ENCODE measurements at regions not wholly inside any gene's neighbourhood (a gene's known extent, or its start where the extent isn't known, plus 50 kb on each side); places are given as distances from the start of the nearest gene placed in this dataset.
"Not testable (repeated sequence)": the region's sequence is repeated elsewhere in the genome, so short reads cannot be mapped to it uniquely, and the experiment has no call there.

DNA sequence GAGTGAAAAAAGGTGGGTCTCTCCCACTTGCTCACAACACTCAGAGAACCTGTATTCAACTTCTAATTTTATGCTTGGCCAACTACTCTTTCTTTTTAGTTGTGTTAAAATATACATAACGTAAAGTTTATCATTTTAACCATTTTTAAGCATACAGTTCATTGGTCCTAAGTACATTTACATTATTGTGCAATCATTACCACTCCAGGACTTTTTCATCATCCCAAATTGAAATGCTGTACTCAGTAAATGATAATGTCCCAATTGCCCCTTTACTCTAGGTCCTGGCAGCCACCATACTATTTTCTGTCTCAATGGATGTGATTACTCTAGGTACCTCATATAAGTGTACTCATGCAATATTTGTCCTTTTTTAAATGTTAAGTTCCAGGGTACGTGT lies 212.3 kb upstream of the PLXNA2 start:
- H3K27ac Mint-ChIP-seq: no peak overlapping the region
- H3K4me1 Mint-ChIP-seq (ENCODE audit: low read depth): no peaks in the 10 kb centered on the region
- peaks cover 6% of the 10 kb centered on the region for H3K9me3 Mint-ChIP-seq
- no peak overlapping the region for H3K4me3 Mint-ChIP-seq
- H3K36me3 Mint-ChIP-seq (ENCODE audit: low read depth): no peaks in the 10 kb centered on the region
- peaks cover 6% of the 10 kb centered on the region for H3K27me3 Mint-ChIP-seq

DNA sequence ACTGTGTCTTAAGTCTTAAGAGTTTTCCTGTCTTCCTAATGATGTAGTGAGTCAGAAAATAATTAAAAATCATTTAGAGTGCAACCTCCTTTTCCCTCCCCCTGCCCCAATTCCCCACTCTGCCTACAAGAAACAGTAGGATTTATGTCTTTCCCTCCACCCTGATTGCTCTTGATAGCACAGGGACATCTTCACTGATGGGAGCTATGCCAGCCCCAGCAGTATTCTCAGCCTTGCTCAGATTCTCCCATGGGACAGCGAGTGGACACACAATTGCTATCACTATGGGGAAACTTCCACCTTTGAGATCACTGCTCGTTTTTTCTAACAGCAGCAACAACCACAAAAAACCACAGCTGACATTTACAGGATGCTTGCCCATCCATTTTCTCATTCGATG lies 216.6 kb upstream of the PLXNA2 start:
- no peak overlapping the region for H3K27ac Mint-ChIP-seq
- no peak overlapping the region for H3K4me3 Mint-ChIP-seq
- peaks cover 6% of the 10 kb centered on the region for H3K9me3 Mint-ChIP-seq
- peaks cover 12% of the 10 kb centered on the region for H3K27me3 Mint-ChIP-seq
- no peaks in the 10 kb centered on the region for H3K36me3 Mint-ChIP-seq (ENCODE audit: low read depth)
- H3K4me1 Mint-ChIP-seq (ENCODE audit: low read depth): no peaks in the 10 kb centered on the region

DNA sequence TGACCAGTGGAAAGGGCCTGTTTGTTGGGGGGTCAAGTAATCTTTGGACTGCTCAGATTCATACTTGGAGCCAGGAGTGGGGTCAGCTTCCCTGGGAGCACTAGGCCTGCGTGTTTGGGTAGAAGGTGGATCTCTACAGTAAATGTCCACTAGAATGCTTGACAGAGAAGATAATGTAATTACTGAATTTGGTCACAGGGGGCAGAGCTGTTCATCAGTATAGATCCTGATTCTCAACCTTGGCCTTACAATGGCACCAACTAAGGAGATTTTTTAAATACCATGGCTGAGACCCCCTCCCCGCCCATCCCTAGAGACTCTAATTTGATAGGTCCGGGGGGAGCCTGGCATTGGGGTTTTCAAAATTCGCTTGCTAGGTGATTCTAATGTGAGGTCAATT lies 217.5 kb upstream of the PLXNA2 start:
- Mint-ChIP-seq H3K36me3 (ENCODE audit: low read depth) (no peaks in the 10 kb centered on the region), H3K27ac (no peak overlapping the region), H3K4me3 (no peak overlapping the region), H3K27me3 (peaks cover 12% of the 10 kb centered on the region), H3K4me1 (ENCODE audit: low read depth) (no peaks in the 10 kb centered on the region), H3K9me3 (peaks cover 6% of the 10 kb centered on the region)

DNA sequence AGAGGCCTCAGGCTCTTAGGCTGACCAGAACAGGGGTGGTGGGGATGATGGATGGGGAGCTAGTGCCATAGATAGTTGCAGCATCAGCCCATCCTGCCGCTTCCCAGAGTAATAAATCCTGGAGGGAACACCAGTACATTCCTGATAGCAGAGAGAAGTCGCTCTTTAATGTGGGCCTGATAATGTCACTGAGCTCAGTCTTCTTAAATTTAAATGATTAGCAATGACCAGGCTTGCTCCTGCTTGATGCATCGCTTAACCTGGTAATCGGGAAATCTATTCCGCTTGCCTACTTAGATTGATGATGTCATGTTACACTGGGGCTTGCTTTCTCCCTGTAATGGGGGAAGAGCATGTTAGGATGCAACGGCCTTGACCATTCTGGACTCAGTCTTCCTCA lies 218.6 kb upstream of the PLXNA2 start:
- H3K9me3 Mint-ChIP-seq: no peaks in the 10 kb centered on the region
- H3K4me3 Mint-ChIP-seq: no peak overlapping the region
- no peak overlapping the region for H3K27ac Mint-ChIP-seq
- no peaks in the 10 kb centered on the region for H3K36me3 Mint-ChIP-seq (ENCODE audit: low read depth)
- H3K4me1 Mint-ChIP-seq (ENCODE audit: low read depth): no peaks in the 10 kb centered on the region
- H3K27me3 Mint-ChIP-seq: peaks cover 20% of the 10 kb centered on the region

DNA sequence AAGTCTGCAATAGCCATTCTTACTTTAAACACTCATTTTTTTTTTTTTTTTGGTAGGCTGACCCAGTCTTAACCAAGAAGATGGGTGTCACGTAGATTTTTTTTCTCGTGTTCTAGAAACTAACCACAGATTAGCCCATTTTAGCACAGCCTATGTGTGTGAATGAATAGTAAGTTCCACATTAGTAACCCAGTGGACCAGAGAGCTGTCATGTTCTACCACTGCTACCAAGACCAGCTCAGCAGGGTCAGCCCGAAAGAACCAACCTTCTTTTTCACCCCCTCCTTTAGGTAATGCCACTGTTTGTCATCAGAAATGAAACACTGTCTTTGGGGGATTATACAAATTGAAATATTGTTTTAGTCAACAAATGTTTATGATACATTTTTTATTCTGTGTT lies 221.1 kb upstream of the PLXNA2 start:
- H3K9me3 Mint-ChIP-seq: no peaks in the 10 kb centered on the region
- H3K4me3 Mint-ChIP-seq: no peak overlapping the region
- no peak overlapping the region for H3K27ac Mint-ChIP-seq
- no peaks in the 10 kb centered on the region for H3K36me3 Mint-ChIP-seq (ENCODE audit: low read depth)
- no peaks in the 10 kb centered on the region for H3K4me1 Mint-ChIP-seq (ENCODE audit: low read depth)
- peaks cover 20% of the 10 kb centered on the region for H3K27me3 Mint-ChIP-seq

DNA sequence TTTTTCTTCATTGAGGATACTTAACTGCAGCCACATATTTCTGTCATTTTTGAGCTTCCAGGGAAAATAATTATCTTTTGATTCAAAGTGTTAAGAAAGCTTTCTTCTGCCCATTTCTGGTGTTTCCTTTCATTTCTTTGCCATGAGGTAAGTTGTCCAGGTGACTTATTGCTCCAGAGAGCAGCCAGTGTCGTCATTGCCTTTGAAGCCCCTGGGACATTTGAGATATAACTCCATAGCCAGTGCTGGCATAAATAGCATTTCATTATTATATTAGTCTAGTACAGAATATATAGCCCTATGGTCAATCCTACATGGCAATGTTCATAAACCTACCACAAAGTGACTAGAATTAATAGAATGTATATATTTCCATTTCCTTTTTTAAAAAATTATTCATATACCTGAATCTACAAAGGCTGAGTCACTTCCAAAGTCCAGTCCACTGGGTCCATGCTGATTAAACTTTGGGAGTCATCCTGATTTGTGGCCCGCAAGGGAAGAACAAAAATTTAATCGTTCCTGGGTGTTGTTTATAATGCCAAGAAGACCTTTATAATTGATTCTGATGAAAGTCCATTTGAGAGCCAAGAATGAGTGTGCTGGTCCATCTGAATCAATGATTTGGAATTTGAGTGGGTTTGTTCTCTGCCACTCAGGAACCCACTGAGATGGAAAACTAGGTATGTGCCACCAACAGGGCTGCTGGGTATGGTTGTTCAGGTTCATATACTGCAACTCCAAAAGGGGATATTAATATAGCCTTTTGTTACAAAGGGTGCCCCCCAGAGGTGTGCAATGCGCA lies 221.8 kb upstream of the PLXNA2 start:
- no peaks in the 10 kb centered on the region for H3K9me3 Mint-ChIP-seq
- no peak overlapping the region for H3K27ac Mint-ChIP-seq
- no peaks in the 10 kb centered on the region for H3K4me1 Mint-ChIP-seq (ENCODE audit: low read depth)
- H3K27me3 Mint-ChIP-seq: peaks cover 18% of the 10 kb centered on the region
- H3K36me3 Mint-ChIP-seq (ENCODE audit: low read depth): no peaks in the 10 kb centered on the region
- no peak overlapping the region for H3K4me3 Mint-ChIP-seq

DNA sequence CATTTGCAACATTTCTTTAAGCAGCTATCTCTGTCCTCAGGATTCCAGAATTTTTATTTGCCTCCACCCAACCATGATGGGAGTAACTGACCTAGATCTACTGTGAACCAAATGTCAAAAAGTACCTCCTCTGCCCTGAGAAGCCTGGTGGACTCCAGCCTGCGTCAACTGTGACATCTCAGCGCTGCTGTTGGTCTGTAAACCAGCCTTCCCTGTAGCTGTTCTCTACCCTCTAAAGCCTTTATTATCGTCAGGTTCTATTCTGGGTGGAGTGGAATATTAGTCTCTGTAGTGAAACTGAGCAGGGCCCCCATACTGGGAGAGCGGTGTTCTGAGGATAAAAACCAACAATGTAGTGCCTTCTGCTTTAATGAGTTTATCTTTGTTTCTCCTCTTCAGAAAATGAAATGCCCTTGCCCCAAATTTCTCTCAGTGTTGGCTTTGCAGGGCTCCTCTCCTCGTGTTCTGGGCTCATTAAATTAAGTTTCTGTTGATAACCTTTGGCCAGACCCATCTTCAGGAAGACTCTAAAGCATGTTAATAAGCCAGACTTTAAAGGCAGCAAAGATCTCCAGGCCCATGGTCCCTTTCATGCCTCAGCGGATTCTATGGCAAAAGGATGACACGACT lies 223.1 kb upstream of the PLXNA2 start:
- Mint-ChIP-seq H3K36me3 (ENCODE audit: low read depth) (no peaks in the 10 kb centered on the region), H3K4me3 (no peak overlapping the region), H3K4me1 (ENCODE audit: low read depth) (no peaks in the 10 kb centered on the region), H3K9me3 (no peaks in the 10 kb centered on the region), H3K27ac (no peak overlapping the region), H3K27me3 (peaks cover 18% of the 10 kb centered on the region)

DNA sequence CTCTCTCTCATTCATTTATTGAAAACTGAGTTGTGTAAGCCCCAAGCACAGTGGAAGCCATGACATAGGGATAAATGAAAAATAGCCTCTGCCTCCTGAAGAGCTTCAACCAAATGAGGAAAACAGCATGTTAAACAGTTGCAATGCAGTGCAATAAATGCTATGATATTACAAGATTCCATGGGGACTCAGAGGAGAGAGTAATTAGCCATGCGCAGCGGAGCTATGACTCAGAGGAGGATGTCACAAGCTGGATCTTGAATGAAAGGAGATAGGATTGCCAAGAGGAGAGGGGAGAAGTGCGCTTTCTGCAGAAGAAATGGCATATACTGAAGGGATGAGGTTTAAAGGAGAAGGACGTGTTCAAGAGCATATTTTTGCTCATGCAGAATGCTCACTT lies 231.3 kb upstream of the PLXNA2 start:
- no peaks in the 10 kb centered on the region for H3K4me1 Mint-ChIP-seq (ENCODE audit: low read depth)
- H3K9me3 Mint-ChIP-seq: no peaks in the 10 kb centered on the region
- peaks cover 15% of the 10 kb centered on the region for H3K27me3 Mint-ChIP-seq
- no peak overlapping the region for H3K27ac Mint-ChIP-seq
- H3K36me3 Mint-ChIP-seq (ENCODE audit: low read depth): no peaks in the 10 kb centered on the region
- no peak overlapping the region for H3K4me3 Mint-ChIP-seq

DNA sequence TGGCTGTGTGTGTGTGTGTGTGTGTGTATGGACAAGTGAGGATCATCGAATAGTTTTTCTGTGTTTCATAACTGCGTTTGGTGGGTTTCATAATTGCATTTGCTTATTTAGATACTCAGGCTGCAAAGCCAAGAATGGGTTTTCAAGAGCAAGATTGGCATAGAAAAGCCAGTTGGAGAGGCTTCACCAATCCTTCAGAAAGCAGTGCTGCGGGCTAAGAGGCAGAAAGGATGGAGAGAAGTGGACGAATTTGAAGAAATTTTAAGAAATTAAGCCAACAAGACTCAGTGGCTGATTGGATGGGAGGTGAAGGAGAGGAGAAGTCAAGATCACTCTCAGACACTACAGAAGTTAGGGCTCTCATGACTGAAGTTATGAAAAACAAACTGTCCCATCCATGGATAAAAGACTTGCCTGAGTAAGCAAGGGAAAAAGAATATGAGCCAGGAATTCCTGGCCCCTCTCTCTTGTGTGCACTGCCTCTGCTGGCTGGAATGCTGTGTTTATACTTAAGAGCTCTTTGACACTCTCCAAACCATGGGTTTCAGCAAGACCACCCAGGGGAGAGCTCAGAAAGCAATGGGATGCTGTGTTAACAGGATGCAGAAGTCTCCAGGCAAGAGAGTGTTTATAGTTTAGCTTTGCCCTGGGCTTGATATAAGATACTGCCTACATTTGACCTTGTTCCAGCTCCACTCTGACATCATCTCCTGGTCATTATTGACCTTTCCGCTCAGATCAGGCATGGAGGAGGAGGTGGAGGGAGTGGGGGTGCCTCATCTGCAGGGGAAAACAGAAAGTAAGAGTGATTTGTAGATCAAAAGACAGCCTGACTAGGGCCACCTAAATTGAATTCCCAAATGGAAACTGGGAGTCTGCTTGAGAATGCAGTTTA lies 232.0 kb upstream of the PLXNA2 start:
- no peaks in the 10 kb centered on the region for H3K9me3 Mint-ChIP-seq

DNA sequence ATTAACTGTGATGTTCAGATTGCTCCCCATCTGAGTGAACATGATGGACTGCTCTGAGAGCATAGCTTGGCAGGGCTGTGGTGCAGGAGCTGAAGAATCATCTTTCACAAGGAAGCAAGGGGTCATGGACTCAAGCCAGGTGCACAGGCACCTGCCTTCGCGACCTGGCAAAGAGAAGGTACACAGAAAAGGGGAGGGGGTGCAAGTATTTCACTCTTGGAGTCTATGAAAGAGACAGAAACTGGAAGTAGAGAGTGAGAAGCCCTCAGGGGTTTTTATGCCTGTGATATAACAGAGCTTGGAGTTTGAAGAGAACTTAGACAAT lies 232.6 kb upstream of the PLXNA2 start:
- Mint-ChIP-seq H3K36me3 (ENCODE audit: low read depth) (no peaks in the 10 kb centered on the region), H3K27me3 (peaks cover 15% of the 10 kb centered on the region), H3K4me1 (ENCODE audit: low read depth) (no peaks in the 10 kb centered on the region), H3K4me3 (no peak overlapping the region), H3K9me3 (no peaks in the 10 kb centered on the region), H3K27ac (no peak overlapping the region)

More for the DNA sequence above, 232.0 kb upstream of the PLXNA2 start:
- H3K4me1 Mint-ChIP-seq (ENCODE audit: low read depth): no peaks in the 10 kb centered on the region
- H3K36me3 Mint-ChIP-seq (ENCODE audit: low read depth): no peaks in the 10 kb centered on the region
- peaks cover 15% of the 10 kb centered on the region for H3K27me3 Mint-ChIP-seq
- no peak overlapping the region for H3K4me3 Mint-ChIP-seq
- no peak overlapping the region for H3K27ac Mint-ChIP-seq

DNA sequence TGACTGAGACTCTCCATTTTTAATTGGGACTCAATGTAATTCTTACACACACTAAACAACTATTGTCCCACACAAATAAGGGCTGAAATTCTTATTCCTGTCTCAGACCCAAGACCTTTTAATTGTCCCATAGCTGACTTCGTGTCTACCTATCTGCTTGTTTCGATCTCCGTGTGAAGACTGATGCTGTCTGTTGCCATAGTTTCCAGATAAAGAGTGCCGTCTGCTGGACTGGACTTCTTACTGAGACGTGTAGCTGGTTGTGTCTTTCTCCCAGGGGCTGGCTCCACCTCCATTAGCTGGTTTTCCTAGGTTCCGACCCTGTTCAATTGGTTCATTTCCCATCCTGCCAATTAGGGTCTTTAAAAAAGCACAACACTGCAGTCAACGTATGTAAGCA lies 235.3 kb upstream of the PLXNA2 start:
- no peak overlapping the region for H3K4me3 Mint-ChIP-seq

DNA sequence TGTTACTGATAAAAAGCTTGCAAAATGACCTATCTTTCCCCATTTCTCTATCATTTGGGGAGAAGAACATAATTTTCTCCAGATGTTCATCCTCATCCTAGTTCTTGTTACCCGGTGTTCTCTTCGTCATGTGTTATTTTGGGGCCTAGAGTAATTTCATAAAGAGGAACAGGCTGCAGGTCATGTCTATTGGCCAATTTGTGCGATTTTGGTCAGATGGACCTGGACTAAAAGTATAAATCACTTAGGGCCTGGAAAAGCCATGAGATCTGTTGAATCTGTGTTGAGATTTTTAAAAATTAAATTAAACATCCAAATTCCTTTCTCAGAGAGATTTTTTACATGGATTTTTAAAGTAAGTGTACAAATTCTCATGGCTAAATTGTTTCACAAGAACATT lies 241.3 kb upstream of the PLXNA2 start:
- H3K4me1 Mint-ChIP-seq (ENCODE audit: low read depth): no peaks in the 10 kb centered on the region
- peaks cover 4% of the 10 kb centered on the region for H3K27me3 Mint-ChIP-seq
- H3K27ac Mint-ChIP-seq: no peak overlapping the region
- no peaks in the 10 kb centered on the region for H3K9me3 Mint-ChIP-seq
- no peaks in the 10 kb centered on the region for H3K36me3 Mint-ChIP-seq (ENCODE audit: low read depth)
- H3K4me3 Mint-ChIP-seq: no peak overlapping the region

More for the DNA sequence above, 235.3 kb upstream of the PLXNA2 start:
- H3K4me1 Mint-ChIP-seq (ENCODE audit: low read depth): no peaks in the 10 kb centered on the region
- peaks cover 9% of the 10 kb centered on the region for H3K27me3 Mint-ChIP-seq
- H3K27ac Mint-ChIP-seq: no peak overlapping the region
- H3K36me3 Mint-ChIP-seq (ENCODE audit: low read depth): no peaks in the 10 kb centered on the region
- H3K9me3 Mint-ChIP-seq: no peaks in the 10 kb centered on the region

DNA sequence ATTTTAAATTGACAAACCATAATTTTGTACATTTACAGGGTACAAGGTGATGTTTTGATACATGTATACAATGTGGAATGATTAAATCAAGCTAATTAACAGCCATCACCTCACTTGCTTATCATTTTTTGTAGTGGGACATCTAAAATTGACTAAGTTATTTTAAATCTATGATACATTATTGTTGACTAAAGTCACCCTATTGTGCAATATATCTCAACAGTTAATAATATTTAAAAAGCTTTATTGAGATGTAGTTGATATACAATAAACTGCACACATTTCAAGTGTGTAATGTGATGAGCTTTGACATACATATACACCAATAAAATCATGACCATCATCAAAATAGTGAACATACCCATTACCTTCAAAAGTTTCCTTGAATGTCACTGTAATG lies 242.5 kb upstream of the PLXNA2 start:
- Mint-ChIP-seq H3K27me3 (peaks cover 4% of the 10 kb centered on the region), H3K4me3 (no peak overlapping the region), H3K9me3 (no peaks in the 10 kb centered on the region), H3K27ac (no peak overlapping the region), H3K4me1 (ENCODE audit: low read depth) (no peaks in the 10 kb centered on the region), H3K36me3 (ENCODE audit: low read depth) (no peaks in the 10 kb centered on the region)

DNA sequence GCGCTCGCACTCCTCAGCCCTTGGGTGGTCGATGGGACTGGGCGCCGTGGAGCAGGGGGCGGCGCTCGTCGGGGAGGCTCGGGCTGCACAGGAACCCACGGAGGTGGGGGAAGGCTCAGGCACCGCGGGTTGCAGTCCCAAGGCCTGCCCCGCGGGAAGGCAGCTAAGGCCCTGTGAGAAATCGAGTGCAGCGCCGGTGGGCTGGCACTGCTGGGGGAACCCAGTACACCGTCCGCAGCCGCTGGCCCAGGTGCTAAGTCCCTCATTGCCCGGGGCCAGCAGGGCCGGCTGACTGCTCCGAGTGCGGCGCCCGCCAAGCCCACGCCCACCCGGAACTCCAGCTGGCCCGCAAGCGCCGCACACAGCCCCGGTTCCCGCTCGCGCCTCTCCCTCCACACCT lies 244.2 kb upstream of the PLXNA2 start:
- not testable (repeated sequence) for H3K4me1 Mint-ChIP-seq (ENCODE audit: low read depth); H3K27me3 Mint-ChIP-seq; H3K9me3 Mint-ChIP-seq; H3K4me3 Mint-ChIP-seq; H3K27ac Mint-ChIP-seq; H3K36me3 Mint-ChIP-seq (ENCODE audit: low read depth)

Data from stimulated activated naive CD8-positive, alpha-beta T cell treated with anti-CD3 and anti-CD28 coated beads, Interleukin-15, Interleukin-2, amounts not matched to agents 100 ng/mL and 50 ng/mL, for 24 hours (primary cell).